Heart left ventricle (tissue), 16 donors: ENCODE measurements at regions not wholly inside any gene's neighbourhood (a gene's known extent, or its start where the extent isn't known, plus 50 kb on each side); places are given as distances from the start of the nearest gene placed in this dataset.

ENCODE experiments used
- ATAC-seq, 4 donors: fragments of 200-7000 bp; cut with Tn5 transposase; one replicate each; pipeline ENCODE4 v1.9.1; 2020 to 2022; ENCODE audit warnings: moderate library complexity in 4 of 4, mild to moderate bottlenecking in 3 of 4, moderate number of reproducible peaks in 1 of 4
- DNase-seq, 5 donors: peaks; one replicate each; pipeline ENCODE4 v3.0.0-alpha.2; 2020
- H3K27ac ChIP-seq, 12 donors: fragments of 200-600 bp; sonication (generic) in 4 of 12; one replicate each; pipeline versions ENCODE4 v1.5.0 to v1.8.0; 2016 to 2022; ENCODE audit warnings: mild to moderate bottlenecking in 2 of 12
- H3K27me3 ChIP-seq, 9 donors: fragments of 200-600 bp; sonication (generic) in 2 of 9; one replicate each; pipeline versions ENCODE4 v1.5.1 to v1.8.0; 2016 to 2022; ENCODE audit warnings: mild to moderate bottlenecking in 3 of 9
- H3K36me3 ChIP-seq, 9 donors: fragments of 200-600 bp; sonication (generic) in 2 of 9; one replicate each; pipeline versions ENCODE4 v1.5.0 to v1.8.0; 2018 to 2022; ENCODE audit warnings: mild to moderate bottlenecking in 2 of 9
- H3K4me1 ChIP-seq, 12 donors: fragments of 200-600 bp; sonication (generic) in 4 of 12; one replicate each; pipeline versions ENCODE4 v1.5.0 to v1.8.0; 2016 to 2022; ENCODE audit warnings: mild to moderate bottlenecking in 3 of 12
- H3K4me3 ChIP-seq, 12 donors: fragments of 200-600 bp; sonication (generic) in 4 of 12; one replicate each; pipeline versions ENCODE4 v1.5.0 to v1.8.0; 2017 to 2022; ENCODE audit warnings: mild to moderate bottlenecking in 9 of 12, moderate library complexity in 4 of 12
- H3K9me3 ChIP-seq, 12 donors: fragments of 200-600 bp; sonication (generic) in 4 of 12; one replicate each; pipeline versions ENCODE4 v1.5.0 to v1.8.0; 2016 to 2022; ENCODE audit warnings: mild to moderate bottlenecking in 1 of 12
- POLR2A ChIP-seq, 2 donors: fragments of 450-650 bp; IDR thresholded peaks; one replicate each; pipeline ENCODE4 v1.6.1; 2017; ENCODE audit warnings: antibody characterized with exemption in 2 of 2, mild to moderate bottlenecking in 2 of 2, moderate library complexity in 2 of 2
- WGBS, 4 donors: extraction: QIAGEN DNeasy Blood & Tissue Kit in 2 of 4; methylation state at CpG; one replicate each; pipeline versions ENCODE4 v1.1.5 to v1.1.7; 2013 to 2018; 5-methylcytosine and 5-hydroxymethylcytosine counted together
- intact Hi-C, 10 donors: fragments of 100-400 bp; cut with DNase I; formaldehyde crosslinking; loops; one replicate each; pipeline versions ENCODE4 v1.11.1 to v1.14.2; 2022
- TF ChIP-seq, protein P1 (sequence below), 12 donors: fragments of 200-600 bp; sonication (generic) in 4 of 12; IDR thresholded peaks; one replicate each; pipeline versions ENCODE4 v1.5.0 to v1.8.0; 2018 to 2022; ENCODE audit warnings: antibody characterized with exemption in 12 of 12, mild to moderate bottlenecking in 5 of 12
- donor health status: ischemic (EF 13 %, LVEDD 7.1; RV severe dilation, severe dysfunction).
- donor health status: healthy with polysubstance abuse.
- donor health status: DM: no; HTN: yes; CAD: no.
- donor health status: DM: no; HTN: no; CAD: no.
- donor health status: ischemic (EF 25% LVEDD 6.9; RV normal size, moderate dysfunction).
- donor health status: ischemic (EF 25% LVEDD 5.7; RV mildly dilated, moderate dysfunction).
- donor health status: healthy.
- donor health status: DM: yes; HTN: yes; CAD: no.
- donor health status: ischemic (EF 35%, LVEDD 5.7; RV mildly dilated, moderate dysfunction).
- donor health status: nonischemic (EF 11% LVEDD 7.7; RV severe dilation, severe dysfunction).
- donor health status: DM: yes; HTN: yes; CAD: no.
- donor health status: PGD.
- donor health status: ischemic (EF 29% LVEDD 5.4; RV normal size, mild dysfunction).
- donor health status: nonischemic (EF 23%, LVEDD 6.1; RV moderate dilation, normal function).

DNA sequence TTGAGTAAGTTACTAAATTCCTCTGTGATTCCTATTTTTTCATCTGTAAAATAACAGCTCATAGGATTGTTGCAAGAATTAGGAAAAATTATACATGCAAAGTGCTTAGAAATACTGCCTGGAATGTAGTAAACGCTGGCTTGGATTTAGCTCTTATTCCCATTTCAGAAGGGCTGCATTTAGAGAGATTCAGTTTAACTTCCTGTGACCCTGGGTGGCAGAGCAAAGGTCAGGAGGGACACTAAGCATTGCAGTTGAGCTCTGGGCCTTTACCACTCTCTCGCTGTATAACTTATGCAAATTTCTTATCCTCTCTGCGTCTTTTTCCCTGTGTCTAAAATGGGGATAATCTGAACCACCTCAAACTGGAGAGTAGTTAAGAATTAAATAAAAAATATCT lies 241.0 kb upstream of the POU3F1 start:
- Histone ChIP-seq H3K9me3 (no peaks in the 10 kb centered on the region), H3K27me3 (peaks cover 0 to 11% (median 0%) of the 10 kb centered on the region in 9 donors), H3K27ac (no peak overlapping the region), H3K4me1 (peaks cover 0 to 8% (median 0%) of the 10 kb centered on the region in 12 donors), H3K36me3 (no peaks in the 10 kb centered on the region), H3K4me3 (no peak overlapping the region)
- ATAC-seq: no peak
- no peak for TF ChIP-seq POLR2A (IDR thresholded peaks at IDR 0.05)
- TF ChIP-seq, protein P1, sequence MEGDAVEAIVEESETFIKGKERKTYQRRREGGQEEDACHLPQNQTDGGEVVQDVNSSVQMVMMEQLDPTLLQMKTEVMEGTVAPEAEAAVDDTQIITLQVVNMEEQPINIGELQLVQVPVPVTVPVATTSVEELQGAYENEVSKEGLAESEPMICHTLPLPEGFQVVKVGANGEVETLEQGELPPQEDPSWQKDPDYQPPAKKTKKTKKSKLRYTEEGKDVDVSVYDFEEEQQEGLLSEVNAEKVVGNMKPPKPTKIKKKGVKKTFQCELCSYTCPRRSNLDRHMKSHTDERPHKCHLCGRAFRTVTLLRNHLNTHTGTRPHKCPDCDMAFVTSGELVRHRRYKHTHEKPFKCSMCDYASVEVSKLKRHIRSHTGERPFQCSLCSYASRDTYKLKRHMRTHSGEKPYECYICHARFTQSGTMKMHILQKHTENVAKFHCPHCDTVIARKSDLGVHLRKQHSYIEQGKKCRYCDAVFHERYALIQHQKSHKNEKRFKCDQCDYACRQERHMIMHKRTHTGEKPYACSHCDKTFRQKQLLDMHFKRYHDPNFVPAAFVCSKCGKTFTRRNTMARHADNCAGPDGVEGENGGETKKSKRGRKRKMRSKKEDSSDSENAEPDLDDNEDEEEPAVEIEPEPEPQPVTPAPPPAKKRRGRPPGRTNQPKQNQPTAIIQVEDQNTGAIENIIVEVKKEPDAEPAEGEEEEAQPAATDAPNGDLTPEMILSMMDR (IDR thresholded peaks at IDR 0.05): no peak
- intact Hi-C loops: no loop called here
- no peak for DNase-seq
- WGBS, 4 donors: 41 to 79% (median 66%) methylated on average over 3 of the region's 3 CpGs

DNA sequence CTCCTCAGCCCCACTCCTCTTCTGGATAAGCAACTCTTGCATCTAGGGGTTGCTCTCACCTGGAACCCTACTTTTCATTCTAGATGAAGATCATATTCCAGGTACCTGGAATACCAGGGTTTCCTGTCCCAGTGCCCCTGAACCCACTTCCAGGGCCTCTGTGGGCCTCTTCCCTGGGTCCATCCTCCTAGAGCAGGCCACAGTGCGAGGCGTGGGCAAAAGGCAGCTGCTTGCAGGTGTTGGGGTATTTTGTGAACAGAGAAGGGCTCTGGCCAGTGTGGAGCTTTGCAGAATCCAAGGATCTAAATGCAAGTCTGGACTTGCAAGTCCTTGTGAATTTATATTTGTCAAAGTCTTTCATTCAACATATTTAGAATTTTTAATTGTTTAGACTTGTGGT lies 240.4 kb upstream of the POU3F1 start:
- TF ChIP-seq POLR2A (IDR thresholded peaks at IDR 0.05): no peak
- TF ChIP-seq, protein P1 (IDR thresholded peaks at IDR 0.05): no peak
- no peak overlapping the region for H3K27ac ChIP-seq
- 84 to 96% (median 94%) methylated on average over 2 of the region's 2 CpGs for WGBS, 4 donors
- H3K4me1 ChIP-seq: peaks cover 0 to 3% (median 0%) of the 10 kb centered on the region in 12 donors
- peaks cover 0 to 11% (median 0%) of the 10 kb centered on the region in 9 donors for H3K27me3 ChIP-seq
- DNase-seq (no peak), ATAC-seq (no peak)
- no peaks in the 10 kb centered on the region for H3K36me3 ChIP-seq
- H3K4me3 ChIP-seq: no peak overlapping the region
- no peaks in the 10 kb centered on the region for H3K9me3 ChIP-seq
- intact Hi-C loops: no loop called here

DNA sequence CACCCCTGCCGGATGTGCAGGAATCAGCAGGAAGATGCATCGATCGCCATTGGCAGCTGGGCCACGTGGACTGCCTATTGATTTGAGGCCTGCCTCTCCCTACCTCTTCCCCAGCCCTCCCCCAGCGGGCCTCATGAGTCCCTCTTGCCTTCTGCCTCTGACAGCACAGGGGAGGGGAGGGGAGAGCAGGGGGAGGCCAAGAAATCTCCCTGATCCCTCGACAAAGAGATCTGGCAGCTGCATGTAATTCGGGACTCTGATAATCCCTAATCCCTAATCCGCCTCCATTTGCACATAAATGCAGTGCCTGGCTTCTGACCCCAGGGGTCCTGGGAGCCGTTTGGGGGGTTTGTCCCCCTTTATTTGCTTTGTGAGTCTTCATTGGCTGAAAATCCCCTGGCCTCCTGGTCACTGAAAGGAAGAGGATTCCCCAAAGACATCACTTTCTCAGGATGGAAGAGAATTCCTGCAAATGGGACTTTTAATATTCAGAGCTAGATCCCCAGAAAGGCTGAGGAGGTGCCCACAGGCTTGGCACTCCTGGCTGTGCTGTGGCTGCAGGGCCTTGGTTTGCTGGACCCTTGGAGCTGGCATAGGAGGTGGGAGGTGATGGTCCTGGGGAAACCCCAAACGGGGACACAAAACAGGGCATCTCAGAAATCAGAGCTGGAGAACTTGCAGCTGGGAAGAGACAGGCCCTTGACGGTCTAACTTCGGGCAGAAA lies 239.4 kb upstream of the POU3F1 start:
- no peak overlapping the region for H3K4me3 ChIP-seq
- 45 to 52% (median 49%) methylated on average over 12 of the region's 12 CpGs for WGBS, 4 donors
- H3K9me3 ChIP-seq: no peaks in the 10 kb centered on the region
- no peak for DNase-seq
- H3K27ac ChIP-seq: no peak overlapping the region
- no peaks in the 10 kb centered on the region for H3K36me3 ChIP-seq
- intact Hi-C loops: no loop called here
- peaks cover 0 to 11% (median 0%) of the 10 kb centered on the region in 9 donors for H3K27me3 ChIP-seq
- H3K4me1 ChIP-seq: no peaks in the 10 kb centered on the region
- TF ChIP-seq, protein P1 (IDR thresholded peaks at IDR 0.05): no peak
- no peak for TF ChIP-seq POLR2A (IDR thresholded peaks at IDR 0.05)
- no peak for ATAC-seq

DNA sequence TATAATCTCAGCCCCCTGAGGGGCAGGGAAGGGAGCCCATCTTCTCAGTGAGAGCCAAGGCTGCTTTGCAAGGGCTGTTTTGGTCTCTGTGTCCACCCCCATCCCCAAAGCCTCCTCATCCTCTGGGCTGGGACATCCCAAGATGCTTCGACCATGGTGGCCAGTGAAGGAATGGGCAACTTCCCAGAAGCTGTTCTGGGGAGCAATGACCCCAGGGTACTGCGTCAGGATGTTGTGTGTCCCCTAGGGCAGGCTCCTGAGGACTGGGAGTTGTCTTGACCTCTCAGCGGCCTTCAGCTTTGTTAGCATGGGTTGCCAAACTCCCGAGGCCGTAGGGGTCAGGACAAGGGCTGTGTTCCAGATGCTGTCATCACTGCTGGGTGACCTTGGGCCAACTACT lies 238.4 kb upstream of the POU3F1 start:
- no peak overlapping the region for H3K27ac ChIP-seq
- H3K9me3 ChIP-seq: peaks cover 0 to 2% (median 0%) of the 10 kb centered on the region in 12 donors
- H3K27me3 ChIP-seq: peaks cover 0 to 11% (median 0%) of the 10 kb centered on the region in 9 donors
- peak in 1 of 5 donors; percentile 30 for DNase-seq
- no peaks in the 10 kb centered on the region for H3K36me3 ChIP-seq
- WGBS, 4 donors: 35 to 54% (median 40%) methylated on average over 4 to 5 of the region's 5 CpGs
- no peak for TF ChIP-seq POLR2A (IDR thresholded peaks at IDR 0.05)
- TF ChIP-seq, protein P1 (IDR thresholded peaks at IDR 0.05): no peak
- ATAC-seq: no peak
- intact Hi-C loops: no loop called here
- H3K4me3 ChIP-seq: no peak overlapping the region
- H3K4me1 ChIP-seq: no peaks in the 10 kb centered on the region
